HG03175 (cell line): ENCODE measurements at regions not wholly inside any gene's neighbourhood (a gene's known extent, or its start where the extent isn't known, plus 50 kb on each side); places are given as distances from the start of the nearest gene placed in this dataset.
"Not testable (repeated sequence)": the region's sequence is repeated elsewhere in the genome, so short reads cannot be mapped to it uniquely, and the experiment has no call there.

Experiments
- ATAC-seq: cut with Tn5 transposase; IDR thresholded peaks from one replicate; pipeline ENCODE4 v1.9.1; 2021; ENCODE audit warnings: mild to moderate bottlenecking, moderate library complexity; ENCODE audit not compliant: unreplicated experiment

DNA sequence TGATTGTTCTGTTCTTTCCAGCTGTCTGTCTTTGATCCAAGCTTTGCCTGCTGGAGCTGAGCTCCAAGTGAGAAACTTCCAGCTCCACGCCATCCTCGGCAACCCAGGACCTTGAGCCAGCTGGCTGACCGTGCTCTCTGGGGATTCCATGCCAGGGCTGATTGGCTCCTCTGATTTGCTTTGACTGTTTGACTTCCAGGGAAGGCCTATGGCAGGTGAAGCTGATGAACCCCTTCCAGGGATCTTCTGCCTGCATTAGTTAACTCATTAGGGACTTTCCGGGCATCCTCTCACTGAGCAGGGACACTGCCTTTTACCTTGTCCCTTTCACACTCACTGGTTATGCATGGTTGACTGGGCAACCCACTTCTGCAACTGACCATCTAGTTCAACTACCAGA lies 406.1 kb downstream of the RPS6KC1 start:
- ATAC-seq, result no peak

- ATAC-seq, result no peak
Observed at GRCh38 chr1:213457733-213458132, 406.7 kb downstream of the RPS6KC1 start.

GRCh38 chr1:213462374-213462773 lies 411.3 kb downstream of the RPS6KC1 start:
- not testable (repeated sequence) for ATAC-seq

GRCh38 chr1:213464786-213465460 lies 413.9 kb downstream of the RPS6KC1 start:
- peak; percentile 51 for ATAC-seq

DNA sequence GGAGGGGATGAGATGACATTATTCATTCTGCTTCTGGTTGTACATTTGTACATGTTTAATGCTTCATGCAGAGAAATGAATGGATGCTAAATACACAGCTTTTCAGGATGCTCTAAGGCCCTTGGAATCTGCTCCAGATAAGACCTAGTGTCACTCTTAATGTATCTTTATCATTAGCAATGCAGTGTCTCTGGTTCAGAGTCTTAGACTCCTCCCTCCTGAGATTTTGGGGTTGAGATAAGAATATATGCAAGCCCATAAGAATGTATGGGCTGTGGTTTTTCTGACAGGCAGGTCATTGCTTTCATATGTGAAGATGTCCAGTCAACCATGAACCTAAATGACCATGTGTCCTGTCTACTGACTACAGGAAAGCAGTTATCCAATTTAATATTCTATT lies 415.5 kb downstream of the RPS6KC1 start:
- ATAC-seq, result no peak

- no peak for ATAC-seq
Observed at GRCh38 chr1:213474054-213474453, 423.0 kb downstream of the RPS6KC1 start.

DNA sequence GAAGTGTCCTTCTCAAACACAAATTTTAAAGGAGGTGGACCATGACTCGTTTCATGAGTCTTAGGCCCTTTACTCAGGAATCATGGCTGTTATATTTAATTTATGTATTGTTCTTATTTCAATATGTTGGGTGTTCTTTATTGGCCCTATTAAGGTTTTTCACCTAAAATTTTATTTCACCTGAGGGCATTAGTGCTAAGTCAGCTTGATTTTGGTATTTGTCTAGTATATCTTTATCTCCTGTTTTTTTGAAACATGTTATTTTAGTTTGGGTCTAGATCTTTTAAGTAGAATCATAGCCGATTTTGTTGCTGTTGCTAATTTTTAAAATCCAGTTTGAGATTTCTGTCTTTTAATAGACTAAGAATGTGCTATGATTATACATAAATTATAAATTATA lies 430.4 kb downstream of the RPS6KC1 start:
- ATAC-seq, result no peak

- no peak for ATAC-seq
Observed at GRCh38 chr1:213484333-213484732, 433.3 kb downstream of the RPS6KC1 start.

DNA sequence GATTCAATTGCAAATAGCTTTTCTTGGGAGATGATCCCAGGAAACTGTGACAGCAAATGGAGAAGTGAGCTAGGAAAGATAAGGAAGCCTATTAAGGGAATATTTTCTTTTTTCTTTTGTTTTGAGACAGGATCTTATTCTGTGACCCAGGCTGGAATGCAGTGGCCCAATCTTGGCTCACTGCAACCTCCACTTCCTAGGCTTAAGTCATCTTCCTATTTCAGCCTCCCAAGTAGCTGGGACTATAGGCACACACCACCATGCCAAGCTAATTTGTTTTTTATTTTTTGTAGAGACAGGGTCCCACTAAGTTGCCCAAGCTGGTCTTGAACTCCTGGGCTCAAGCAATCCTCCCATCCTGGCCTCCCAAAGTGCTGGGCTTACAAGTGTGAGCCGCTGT lies 433.7 kb downstream of the RPS6KC1 start:
- no peak for ATAC-seq

- ATAC-seq, result no peak
Observed at GRCh38 chr1:213486488-213486887, 435.4 kb downstream of the RPS6KC1 start.

GRCh38 chr1:213491468-213491867 lies 440.4 kb downstream of the RPS6KC1 start:
- no peak for ATAC-seq

DNA sequence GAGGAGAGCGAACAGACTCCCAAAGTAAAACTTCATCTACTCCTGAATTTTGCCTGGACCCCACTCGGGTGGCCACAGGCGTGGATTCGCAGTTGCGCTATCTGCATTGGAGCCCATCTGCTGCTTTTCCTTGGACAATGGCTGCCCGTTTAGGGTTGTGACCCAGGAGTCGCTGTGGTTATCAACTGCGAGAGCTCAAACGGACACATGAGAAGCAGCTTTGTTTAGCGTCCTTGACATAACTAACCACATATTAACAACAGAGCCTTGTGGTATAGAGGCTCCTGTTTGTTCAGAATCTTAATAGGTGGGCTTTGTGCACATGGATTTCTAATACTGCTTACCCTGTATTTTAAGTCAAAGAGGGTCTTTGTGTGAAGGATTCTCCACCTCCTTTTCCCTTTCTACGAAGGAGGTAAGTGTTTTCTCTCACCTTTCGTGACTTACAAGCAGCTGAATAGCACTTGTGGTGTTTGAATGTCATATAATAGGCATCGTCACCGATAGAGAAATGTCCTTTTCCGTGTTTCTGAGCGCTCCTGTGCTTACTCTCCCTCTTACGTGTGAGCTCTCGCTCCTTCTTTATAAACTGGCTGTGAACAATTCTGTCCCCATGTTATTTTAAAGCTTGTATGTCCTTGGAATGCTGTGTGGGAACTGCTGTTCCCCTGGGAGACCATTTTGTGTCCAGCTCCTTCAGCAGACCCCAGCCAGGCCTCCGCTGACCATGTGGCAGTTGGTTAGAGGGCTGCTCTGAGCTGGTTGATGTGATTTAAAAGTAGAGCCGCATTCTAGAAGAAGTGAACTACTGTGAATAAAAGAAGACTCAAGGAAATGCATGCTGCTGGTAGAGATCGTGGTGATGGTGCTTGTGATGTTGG lies 441.4 kb downstream of the RPS6KC1 start:
- ATAC-seq, result no peak

DNA sequence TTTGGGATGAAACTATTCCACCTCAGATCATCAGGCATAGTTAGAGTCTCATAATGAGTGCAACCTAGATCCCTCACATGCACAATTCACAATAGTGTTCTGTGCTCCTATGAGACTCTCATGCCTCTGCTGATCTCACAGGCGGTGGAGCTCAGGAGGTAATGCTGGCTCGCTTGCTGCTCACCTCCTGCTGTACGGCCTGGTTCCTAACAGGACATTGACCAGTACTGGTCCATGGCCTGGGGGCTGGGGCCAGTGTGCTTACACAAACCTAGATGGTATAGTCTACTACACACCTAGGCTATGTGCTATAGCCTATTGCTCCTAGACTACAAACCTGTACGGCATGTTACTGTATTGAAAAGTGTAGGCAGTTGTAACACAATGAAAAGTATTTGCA lies 448.4 kb downstream of the RPS6KC1 start:
- ATAC-seq, result no peak

DNA sequence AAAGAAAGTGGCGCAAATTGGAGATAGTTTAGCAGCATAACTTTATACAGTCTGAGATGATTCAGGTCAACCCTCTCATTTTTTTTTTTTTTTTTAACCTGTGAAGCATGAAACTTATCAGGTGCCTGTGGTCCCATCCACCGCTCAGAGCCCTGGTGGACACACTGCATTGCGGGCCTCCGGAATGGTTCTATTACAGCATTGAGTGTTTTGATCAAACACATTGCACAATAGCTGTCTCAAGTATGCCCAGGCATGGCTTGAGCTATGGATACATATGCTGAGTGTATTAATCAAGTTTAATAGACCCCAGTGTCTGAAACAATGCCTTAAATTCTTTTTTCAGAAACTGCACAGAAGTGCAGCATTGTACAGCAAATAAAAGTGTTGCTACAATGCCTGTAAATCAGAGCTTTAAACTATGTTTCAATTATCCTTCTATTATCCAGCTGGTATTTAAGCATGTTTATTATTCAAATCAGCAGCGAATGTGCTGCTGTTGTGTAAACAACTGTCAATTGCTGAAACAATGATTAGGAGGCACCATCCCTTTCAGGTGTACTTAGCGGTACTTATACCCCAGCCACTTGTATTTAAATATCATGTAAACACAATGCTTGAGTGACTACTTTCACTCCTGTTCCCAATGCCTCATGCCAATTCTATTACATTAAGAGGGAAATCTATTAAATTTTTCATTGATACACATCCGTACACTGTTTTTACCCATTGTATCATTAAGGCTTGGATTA lies 456.6 kb downstream of the RPS6KC1 start:
- ATAC-seq, result no peak

- ATAC-seq, result no peak
Observed at GRCh38 chr1:213511173-213511572, 460.1 kb downstream of the RPS6KC1 start.

DNA sequence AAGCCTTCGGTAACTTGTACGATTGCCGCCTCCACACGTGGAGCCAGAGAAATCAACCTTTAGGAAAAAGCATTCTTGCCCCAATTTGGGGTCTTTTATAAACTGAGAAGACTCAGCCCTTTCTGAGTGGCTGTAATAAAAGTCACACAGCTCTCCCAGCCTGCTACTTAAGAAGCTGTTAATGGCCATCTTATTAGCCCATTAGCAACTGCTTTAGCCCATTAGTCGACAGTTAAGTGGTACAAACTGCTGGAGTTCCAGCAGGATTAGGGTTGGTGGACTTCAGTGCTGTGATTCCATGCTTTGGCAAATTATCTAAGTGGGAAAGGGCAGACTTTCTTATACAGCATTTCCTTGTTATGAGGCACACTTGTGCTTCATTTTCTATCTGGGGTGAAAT lies 461.3 kb downstream of the RPS6KC1 start:
- ATAC-seq, result no peak

- no peak for ATAC-seq
Observed at GRCh38 chr1:213513006-213513405, 462.0 kb downstream of the RPS6KC1 start.

DNA sequence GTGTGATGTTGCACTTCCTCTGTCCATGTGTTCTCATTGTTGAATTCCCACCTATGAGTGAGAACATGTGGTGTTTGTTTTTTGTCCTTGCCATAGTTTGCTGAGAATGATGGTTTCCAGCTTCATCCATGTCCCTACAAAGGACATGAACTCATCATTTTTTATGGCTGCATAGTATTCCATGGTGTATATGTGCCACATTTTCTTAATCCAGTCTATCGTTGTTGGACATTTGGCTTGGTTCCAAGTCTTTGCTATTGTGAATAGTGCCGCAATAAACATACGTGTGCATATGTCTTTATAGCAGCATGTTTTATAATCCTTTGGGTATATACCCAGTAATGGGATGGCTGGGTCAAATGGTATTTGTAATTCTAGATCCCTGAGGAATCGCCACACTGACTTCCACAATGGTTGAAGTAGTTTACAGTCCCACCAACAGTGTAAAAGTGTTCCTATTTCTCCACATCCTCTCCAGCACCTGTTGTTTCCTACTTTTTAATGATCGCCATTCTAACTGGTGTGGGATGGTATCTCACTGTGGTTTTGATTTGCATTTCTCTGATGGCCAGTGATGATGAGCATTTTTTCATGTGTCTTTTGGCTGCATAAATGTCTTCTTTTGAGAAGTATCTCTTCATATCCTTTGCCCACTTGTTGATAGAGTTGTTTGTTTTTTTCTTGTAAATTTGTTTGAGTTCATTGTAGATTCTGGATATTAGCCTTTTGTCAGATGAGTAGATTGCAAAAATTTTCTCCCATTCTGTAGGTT lies 463.6 kb downstream of the RPS6KC1 start:
- ATAC-seq, result not testable (repeated sequence)

DNA sequence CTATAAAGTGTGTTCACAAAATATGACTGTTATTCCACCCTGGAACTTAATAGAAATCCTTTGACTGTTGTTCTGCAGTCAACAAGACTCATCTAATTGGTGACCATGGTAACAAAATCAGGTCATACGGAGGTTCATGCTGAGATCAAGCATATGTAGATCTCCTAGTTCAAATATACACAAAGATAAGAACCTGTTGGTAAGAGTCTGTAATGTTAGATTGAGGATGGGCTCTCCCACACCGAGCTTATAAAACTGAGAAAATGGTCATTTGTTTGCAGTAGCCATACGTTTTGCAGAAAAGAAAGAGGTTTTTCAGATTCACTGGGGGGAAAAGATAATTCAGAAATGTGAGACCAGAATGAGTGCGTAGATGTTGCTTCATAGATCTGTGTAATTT lies 468.1 kb downstream of the RPS6KC1 start:
- ATAC-seq, result no peak

- no peak for ATAC-seq
Observed at GRCh38 chr1:213521206-213521605, 466.6 kb upstream of the PROX1 start.
